ENCODE measurements at regions not wholly inside any gene's neighbourhood (a gene's known extent, or its start where the extent isn't known, plus 50 kb on each side); places are given as distances from the start of the nearest gene placed in this dataset.

DNA sequence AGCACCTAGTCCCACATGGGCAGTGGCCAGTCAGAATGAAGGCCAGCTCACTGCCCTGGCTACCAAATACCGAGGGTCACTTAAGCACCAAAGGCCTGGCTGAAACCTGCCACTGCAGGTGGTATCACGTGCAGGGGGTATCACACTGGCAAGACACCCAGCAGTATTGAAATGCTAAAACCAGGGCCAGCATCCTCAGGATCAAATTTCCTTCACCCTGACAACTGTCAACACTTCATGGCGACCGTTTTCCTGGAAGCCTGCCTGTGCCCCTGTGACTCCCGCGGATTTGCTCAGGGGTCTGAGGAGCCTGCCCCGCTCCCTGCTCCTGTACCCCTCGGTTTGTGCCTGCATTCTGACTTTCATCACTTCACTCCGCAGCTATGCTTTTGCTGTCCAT, 151.1 kb downstream of the TTLL2 start:
- Histone ChIP-seq H3K27me3 (replicated peaks; ENCODE audit: insufficient read depth, low read depth, low read length, poor library complexity) (no peaks in the 10 kb centered on the region), H3K4me1 (ENCODE audit: insufficient read depth, low read length, poor library complexity, severe bottlenecking) (no peaks in the 10 kb centered on the region), H3K4me3 (ENCODE audit: low read depth, low read length, poor library complexity, severe bottlenecking) (no peak overlapping the region), H3K36me3 (ENCODE audit: insufficient read depth, low read length, poor library complexity, severe bottlenecking) (no peaks in the 10 kb centered on the region), H3K27ac (ENCODE audit: low read depth, low read length, poor library complexity, severe bottlenecking) (no peak overlapping the region), H3K9me3 (ENCODE audit: low read depth, low read length, poor library complexity, severe bottlenecking) (no peaks in the 10 kb centered on the region)
- ChIA-PET CTCF (interaction anchor here (0.6 kb wide), 1 partner anchor 312 kb away, joined by 3 read pairs; no protein-coding TSS in a partner anchor), POLR2A (ENCODE audit: low non-redundant PET) (no interaction called here)
- DNase-seq (ENCODE audit: low spot score): no peak
- TF ChIP-seq CTCF (conservative IDR thresholded peaks at IDR 0.05; ENCODE audit: low read depth, low read length): no peak
- no peak for TF ChIP-seq EZH2 (IDR thresholded peaks at IDR 0.05; ENCODE audit: borderline replicate concordance, low read depth, low read length, poor library complexity, severe bottlenecking)
- BruUV-seq (replicated peaks): no TSS peak
- intact Hi-C loops (cut with micrococcal nuclease; ENCODE audit: unreplicated experiment): no loop called here

DNA sequence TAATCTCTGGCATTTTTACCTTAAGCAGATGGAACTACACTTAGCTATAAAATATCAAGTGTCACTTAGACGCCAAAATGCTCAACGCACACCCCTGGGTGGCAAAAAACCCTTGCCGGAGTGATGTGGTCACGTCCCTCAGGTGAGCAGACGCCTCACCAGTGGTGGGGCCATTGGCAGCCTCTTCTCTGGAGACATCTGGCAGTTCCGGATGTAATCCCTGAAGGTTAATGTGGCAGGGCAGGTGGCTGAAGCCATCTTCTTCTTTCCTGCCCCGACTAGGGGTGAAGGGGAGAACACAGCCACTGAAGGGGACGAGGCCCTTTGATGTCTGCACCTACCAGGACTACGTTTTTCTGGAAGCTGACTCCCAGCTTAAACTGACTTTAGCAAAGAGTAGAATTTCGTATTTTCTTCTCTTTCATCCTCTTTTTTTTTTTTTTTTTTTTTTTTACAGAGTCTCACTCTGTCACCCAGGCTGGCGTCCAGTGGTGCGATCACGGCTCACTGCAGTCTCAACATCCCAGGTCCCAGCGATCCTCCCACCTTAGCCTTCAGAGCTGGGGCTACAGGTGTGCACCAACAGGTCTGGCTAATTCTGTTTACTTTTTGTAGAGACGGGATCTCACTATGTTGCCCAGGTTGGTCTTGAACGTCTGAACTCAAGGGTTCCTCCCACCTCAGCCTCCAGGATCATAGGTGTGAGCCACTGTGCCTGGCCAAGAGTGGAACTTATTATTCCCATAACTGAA, 152.1 kb downstream of the TTLL2 start:
- Histone ChIP-seq H3K27me3 (replicated peaks; ENCODE audit: insufficient read depth, low read depth, low read length, poor library complexity) (no peaks in the 10 kb centered on the region), H3K27ac (ENCODE audit: low read depth, low read length, poor library complexity, severe bottlenecking) (no peak overlapping the region), H3K9me3 (ENCODE audit: low read depth, low read length, poor library complexity, severe bottlenecking) (no peaks in the 10 kb centered on the region), H3K4me1 (ENCODE audit: insufficient read depth, low read length, poor library complexity, severe bottlenecking) (no peaks in the 10 kb centered on the region), H3K4me3 (ENCODE audit: low read depth, low read length, poor library complexity, severe bottlenecking) (no peak overlapping the region), H3K36me3 (ENCODE audit: insufficient read depth, low read length, poor library complexity, severe bottlenecking) (no peaks in the 10 kb centered on the region)
- no peak for TF ChIP-seq EZH2 (IDR thresholded peaks at IDR 0.05; ENCODE audit: borderline replicate concordance, low read depth, low read length, poor library complexity, severe bottlenecking)
- POLR2A ChIA-PET (ENCODE audit: low non-redundant PET): no interaction called here
- intact Hi-C loops (cut with micrococcal nuclease; ENCODE audit: unreplicated experiment): no loop called here
- no TSS peak for BruUV-seq (replicated peaks)
- DNase-seq (ENCODE audit: low spot score): no peak
- CTCF ChIA-PET: no interaction called here

- ChIA-PET POLR2A (ENCODE audit: low non-redundant PET) (no interaction called here), CTCF (no interaction called here)
- DNase-seq (ENCODE audit: low spot score): no peak
- no TSS peak for BruUV-seq (replicated peaks)
- no peaks in the 10 kb centered on the region for H3K4me1 ChIP-seq (ENCODE audit: insufficient read depth, low read length, poor library complexity, severe bottlenecking)
- no peak for TF ChIP-seq CTCF (conservative IDR thresholded peaks at IDR 0.05; ENCODE audit: low read depth, low read length)
- no peak overlapping the region for H3K27ac ChIP-seq (ENCODE audit: low read depth, low read length, poor library complexity, severe bottlenecking)
- H3K9me3 ChIP-seq (ENCODE audit: low read depth, low read length, poor library complexity, severe bottlenecking): no peaks in the 10 kb centered on the region
- no peaks in the 10 kb centered on the region for H3K27me3 ChIP-seq (replicated peaks; ENCODE audit: insufficient read depth, low read depth, low read length, poor library complexity)
- H3K4me3 ChIP-seq (ENCODE audit: low read depth, low read length, poor library complexity, severe bottlenecking): no peak overlapping the region
- intact Hi-C loops (cut with micrococcal nuclease; ENCODE audit: unreplicated experiment): no loop called here
- H3K36me3 ChIP-seq (ENCODE audit: insufficient read depth, low read length, poor library complexity, severe bottlenecking): no peaks in the 10 kb centered on the region
Measured at GRCh38 chr6:167477688-167478087, 152.8 kb downstream of the TTLL2 start.

GRCh38 chr6:167479301-167479700, 154.4 kb downstream of the TTLL2 start:
- POLR2A ChIA-PET (ENCODE audit: low non-redundant PET): no interaction called here
- CTCF ChIA-PET: no interaction called here
- H3K36me3 ChIP-seq (ENCODE audit: insufficient read depth, low read length, poor library complexity, severe bottlenecking): no peaks in the 10 kb centered on the region
- no TSS peak for BruUV-seq (replicated peaks)
- TF ChIP-seq EZH2 (IDR thresholded peaks at IDR 0.05; ENCODE audit: borderline replicate concordance, low read depth, low read length, poor library complexity, severe bottlenecking) (no peak), CTCF (conservative IDR thresholded peaks at IDR 0.05; ENCODE audit: low read depth, low read length) (no peak)
- no peaks in the 10 kb centered on the region for H3K9me3 ChIP-seq (ENCODE audit: low read depth, low read length, poor library complexity, severe bottlenecking)
- H3K4me1 ChIP-seq (ENCODE audit: insufficient read depth, low read length, poor library complexity, severe bottlenecking): no peaks in the 10 kb centered on the region
- intact Hi-C loops (cut with micrococcal nuclease; ENCODE audit: unreplicated experiment): no loop called here
- no peak for DNase-seq (ENCODE audit: low spot score)
- no peak overlapping the region for H3K27ac ChIP-seq (ENCODE audit: low read depth, low read length, poor library complexity, severe bottlenecking)
- no peak overlapping the region for H3K4me3 ChIP-seq (ENCODE audit: low read depth, low read length, poor library complexity, severe bottlenecking)
- no peaks in the 10 kb centered on the region for H3K27me3 ChIP-seq (replicated peaks; ENCODE audit: insufficient read depth, low read depth, low read length, poor library complexity)

Measured in A673 (cell line).